GM10248 (cell line): ENCODE measurements at regions not wholly inside any gene's neighbourhood (a gene's known extent, or its start where the extent isn't known, plus 50 kb on each side); places are given as distances from the start of the nearest gene placed in this dataset.
"Not testable (repeated sequence)": the region's sequence is repeated elsewhere in the genome, so short reads cannot be mapped to it uniquely, and the experiment has no call there.

Experiments used
- CTCF ChIA-PET: fragments of 300-600 bp; sonication (Branson Sonifier 250); formaldehyde crosslinking; extraction: SDS; loops from one replicate; lab custom pipeline; 2021; ENCODE audit warnings: antibody characterized with exemption; lab: Yijun Ruan, JAX
- POLR2A ChIA-PET: fragments of 350-650 bp; sonication (Branson Sonifier 250); formaldehyde crosslinking; extraction: SDS; loops from one replicate; lab custom pipeline; 2020; ENCODE audit warnings: antibody characterized with exemption; lab: Yijun Ruan, JAX
- DNase-seq: peaks from one replicate; pipeline ENCODE4 v3.0.0; 2012; ENCODE audit errors: extremely low spot score
- CTCF ChIP-seq: IDR thresholded peaks from 2 replicates; pipeline ENCODE4 v1.5.1; 2012; ENCODE audit warnings: mild to moderate bottlenecking, low read depth; ENCODE audit errors: extremely low read depth, missing control alignments, control extremely low read depth

- POLR2A ChIA-PET, result no interaction called here
- DNase-seq, result no peak
- CTCF ChIA-PET, result interaction anchor here (2.0 kb wide), 1 partner anchor 17 kb away, joined by 4 read pairs; no protein-coding TSS in a partner anchor
- TF ChIP-seq CTCF, result no peak
Measured at GRCh38 chr18:42363446-42364441, 408.7 kb downstream of the PIK3C3 start.

- POLR2A ChIA-PET, result no interaction called here
- no peak for TF ChIP-seq CTCF
- CTCF ChIA-PET, result no interaction called here
- DNase-seq, result no peak
Measured at GRCh38 chr18:42364766-42365165, 409.7 kb downstream of the PIK3C3 start.

- ChIA-PET POLR2A (no interaction called here), CTCF (no interaction called here)
- TF ChIP-seq CTCF, result no peak
- no peak for DNase-seq
Measured at GRCh38 chr18:42365591-42365990, 410.6 kb downstream of the PIK3C3 start.

- no peak for TF ChIP-seq CTCF
- CTCF ChIA-PET, result no interaction called here
- POLR2A ChIA-PET, result no interaction called here
Measured at GRCh38 chr18:42373584-42373983, 418.6 kb downstream of the PIK3C3 start.

GRCh38 chr18:42374961-42375360, 419.9 kb downstream of the PIK3C3 start:
- no peak for TF ChIP-seq CTCF
- ChIA-PET CTCF (no interaction called here), POLR2A (no interaction called here)
- no peak for DNase-seq

More at GRCh38 chr18:42373584-42373983, 418.6 kb downstream of the PIK3C3 start:
- DNase-seq, result no peak

- DNase-seq, POLR2A ChIA-PET, CTCF ChIA-PET: not testable (repeated sequence)
Measured at GRCh38 chr18:42378854-42379253, 423.8 kb downstream of the PIK3C3 start.

GRCh38 chr18:42381236-42381635, 426.2 kb downstream of the PIK3C3 start:
- DNase-seq, POLR2A ChIA-PET: not testable (repeated sequence)
- CTCF ChIA-PET, result interaction anchor here (1.8 kb wide), 1 partner anchor 19 kb away, joined by 4 read pairs; no protein-coding TSS in a partner anchor
